ENCODE measurements at regions not wholly inside any gene's neighbourhood (a gene's known extent, or its start where the extent isn't known, plus 50 kb on each side); places are given as distances from the start of the nearest gene placed in this dataset.

DNA sequence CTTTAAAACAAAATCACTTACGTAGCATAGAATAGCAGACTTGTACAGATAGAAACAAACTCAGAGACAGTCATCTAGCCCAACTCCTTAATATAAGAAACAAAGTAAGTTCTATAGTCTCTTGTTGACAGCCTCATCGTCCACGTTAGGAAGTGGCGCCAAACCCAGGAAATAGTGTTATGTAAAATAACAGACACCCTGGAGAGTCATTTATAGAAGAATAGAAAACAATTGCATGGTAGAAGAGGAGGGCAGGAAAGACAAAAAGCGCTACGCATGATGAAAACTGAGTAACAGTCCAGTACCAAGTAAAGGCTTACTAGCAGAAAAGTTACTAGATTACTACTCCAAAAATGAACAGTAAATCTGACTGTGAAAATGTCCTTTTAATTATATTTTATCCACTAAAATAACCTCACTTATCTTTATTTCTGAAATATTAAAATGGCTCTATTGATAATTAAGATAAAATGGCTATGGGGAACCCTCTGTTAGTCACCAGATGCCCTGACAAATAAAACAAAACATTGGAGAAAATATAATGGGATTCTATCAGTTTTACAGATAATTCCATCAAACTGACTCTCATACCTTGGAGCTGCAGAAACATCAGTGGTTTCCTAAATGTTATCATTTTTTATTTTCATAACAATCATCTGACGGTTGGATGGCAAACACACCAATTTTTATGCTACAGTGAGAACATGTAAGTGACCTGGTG, 434.0 kb upstream of the C9orf72 start:
- no peak for DNase-seq (ENCODE audit: low read depth in 2 of 2)

GRCh38 chr9:28014212-28014611, 440.9 kb upstream of the C9orf72 start:
- DNase-seq (ENCODE audit: low read depth in 2 of 2): no peak

DNA sequence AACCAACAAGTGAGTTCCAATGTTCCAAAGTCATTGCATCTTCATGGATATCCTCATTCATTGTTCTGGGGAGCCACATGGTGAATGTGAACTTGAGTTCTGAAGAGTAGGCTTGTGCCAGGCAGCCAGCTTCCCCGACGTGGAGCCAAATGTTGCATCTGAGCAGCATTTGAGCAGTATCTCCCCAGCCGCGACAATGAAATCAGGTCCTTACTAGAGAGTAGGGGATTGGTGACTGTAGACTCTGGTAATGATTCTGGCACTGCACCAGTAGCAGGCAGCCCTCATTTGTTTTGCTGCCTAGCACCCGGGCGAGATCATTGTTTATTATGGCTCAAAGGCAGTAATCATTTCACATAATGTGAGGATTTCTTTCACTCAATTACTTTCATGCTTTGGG, 451.4 kb upstream of the C9orf72 start:
- no peak for DNase-seq (ENCODE audit: low read depth in 2 of 2)

- no peak for DNase-seq (ENCODE audit: low read depth in 2 of 2)
Observed at GRCh38 chr9:28025186-28025585, 451.9 kb upstream of the C9orf72 start.

GRCh38 chr9:28031521-28032267, 458.4 kb upstream of the C9orf72 start:
- no peak for DNase-seq (ENCODE audit: low read depth in 2 of 2)

GRCh38 chr9:28032268-28032590, 458.9 kb upstream of the C9orf72 start:
- no peak for DNase-seq (ENCODE audit: low read depth in 2 of 2)

DNA sequence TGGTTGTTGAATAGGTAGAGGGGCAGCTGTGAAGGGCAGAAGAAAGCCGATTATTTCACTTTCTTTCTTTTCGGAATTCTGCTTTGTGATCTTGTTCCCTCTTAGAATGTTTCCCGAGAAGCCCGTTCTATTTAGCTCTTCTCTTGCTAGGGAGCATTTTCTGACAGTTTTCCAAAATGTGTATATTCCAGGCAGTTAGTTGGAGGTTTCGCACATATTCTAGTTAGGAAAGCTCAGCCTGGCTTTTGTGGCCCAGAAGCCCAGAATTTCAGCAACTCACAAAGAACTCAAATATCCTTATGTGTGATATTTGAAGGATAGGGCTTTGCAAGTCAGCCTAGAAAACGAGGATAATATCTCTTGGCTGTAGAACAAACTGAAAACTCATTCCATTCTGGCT, 461.0 kb upstream of the C9orf72 start:
- DNase-seq (ENCODE audit: low read depth in 2 of 2): no peak

DNA sequence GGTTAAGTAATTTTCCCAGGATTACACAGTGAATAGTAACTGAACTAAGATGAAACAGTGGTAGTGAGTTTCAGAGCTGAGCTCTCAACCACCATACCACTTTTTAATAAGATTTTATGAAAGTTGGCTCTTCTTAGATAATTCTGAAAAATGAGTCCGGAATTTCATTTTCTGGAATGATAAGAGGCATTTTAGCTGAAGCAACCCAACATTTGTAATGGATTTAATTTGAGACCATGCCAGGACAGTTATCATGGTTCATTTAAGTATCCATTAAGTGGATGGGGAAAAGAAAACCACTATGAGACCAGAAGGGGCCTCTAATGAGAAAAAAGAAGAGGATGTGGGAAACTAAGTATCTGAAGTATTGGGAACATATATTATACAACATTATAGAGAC, 464.7 kb upstream of the C9orf72 start:
- DNase-seq (ENCODE audit: low read depth in 2 of 2): no peak

DNA sequence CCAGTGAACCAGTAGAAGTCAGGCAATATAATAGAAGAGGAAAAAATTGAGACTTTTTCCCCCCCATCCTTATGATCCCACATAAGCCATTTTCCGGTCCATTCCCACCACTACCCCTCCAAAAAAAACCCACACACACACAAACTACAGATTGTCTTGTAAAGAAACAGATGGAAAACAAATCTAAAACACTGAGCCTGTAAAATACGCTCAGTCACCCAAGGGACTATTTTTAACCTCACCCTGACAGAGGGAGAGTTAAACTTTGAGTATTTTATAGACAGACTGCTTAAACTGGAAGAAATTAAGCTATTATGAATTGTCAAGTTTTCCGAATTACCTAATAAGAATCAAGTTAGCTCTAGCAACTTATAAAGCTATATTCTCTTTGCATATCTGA, 471.8 kb upstream of the C9orf72 start:
- DNase-seq (ENCODE audit: low read depth in 2 of 2): no peak

DNA sequence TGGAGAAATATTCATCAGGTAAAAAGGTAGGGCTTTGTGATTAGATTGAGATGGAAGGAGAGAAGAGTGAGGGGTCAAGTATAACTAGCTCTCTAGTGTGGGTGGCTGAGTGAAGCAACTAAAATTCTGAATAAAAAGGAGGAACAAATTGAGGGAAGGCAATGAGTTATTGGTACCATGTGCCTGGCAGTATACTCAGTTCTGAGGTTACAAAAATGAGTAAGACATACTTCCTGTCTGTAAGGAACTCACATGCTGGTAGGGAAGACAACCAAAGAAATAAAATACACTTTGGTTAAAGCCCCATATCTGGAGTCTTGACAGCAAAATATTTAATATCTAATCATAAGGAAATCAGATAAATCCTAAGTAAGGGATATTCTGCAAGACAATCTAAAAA, 476.8 kb upstream of the C9orf72 start:
- no peak for DNase-seq (ENCODE audit: low read depth in 2 of 2)

DNA sequence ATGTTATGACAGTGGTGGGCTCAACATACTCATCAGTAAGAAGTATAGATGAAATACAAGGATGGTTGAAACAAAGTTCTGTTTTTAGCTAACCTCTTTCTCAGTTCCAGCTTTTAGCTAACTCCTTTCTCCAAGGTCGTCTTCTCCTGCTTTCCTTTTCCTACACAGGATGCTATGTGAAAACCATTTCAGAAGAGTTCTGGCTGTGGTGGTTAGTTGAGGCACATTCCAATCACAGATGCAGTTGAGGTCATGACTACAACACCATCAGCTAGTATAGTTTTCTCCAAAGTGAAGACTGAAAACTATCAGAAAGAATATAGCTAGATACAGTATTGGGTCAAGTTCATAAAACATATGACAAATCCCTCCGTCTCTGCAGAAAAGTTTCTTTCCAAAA, 477.7 kb upstream of the C9orf72 start:
- no peak for DNase-seq (ENCODE audit: low read depth in 2 of 2)

DNA sequence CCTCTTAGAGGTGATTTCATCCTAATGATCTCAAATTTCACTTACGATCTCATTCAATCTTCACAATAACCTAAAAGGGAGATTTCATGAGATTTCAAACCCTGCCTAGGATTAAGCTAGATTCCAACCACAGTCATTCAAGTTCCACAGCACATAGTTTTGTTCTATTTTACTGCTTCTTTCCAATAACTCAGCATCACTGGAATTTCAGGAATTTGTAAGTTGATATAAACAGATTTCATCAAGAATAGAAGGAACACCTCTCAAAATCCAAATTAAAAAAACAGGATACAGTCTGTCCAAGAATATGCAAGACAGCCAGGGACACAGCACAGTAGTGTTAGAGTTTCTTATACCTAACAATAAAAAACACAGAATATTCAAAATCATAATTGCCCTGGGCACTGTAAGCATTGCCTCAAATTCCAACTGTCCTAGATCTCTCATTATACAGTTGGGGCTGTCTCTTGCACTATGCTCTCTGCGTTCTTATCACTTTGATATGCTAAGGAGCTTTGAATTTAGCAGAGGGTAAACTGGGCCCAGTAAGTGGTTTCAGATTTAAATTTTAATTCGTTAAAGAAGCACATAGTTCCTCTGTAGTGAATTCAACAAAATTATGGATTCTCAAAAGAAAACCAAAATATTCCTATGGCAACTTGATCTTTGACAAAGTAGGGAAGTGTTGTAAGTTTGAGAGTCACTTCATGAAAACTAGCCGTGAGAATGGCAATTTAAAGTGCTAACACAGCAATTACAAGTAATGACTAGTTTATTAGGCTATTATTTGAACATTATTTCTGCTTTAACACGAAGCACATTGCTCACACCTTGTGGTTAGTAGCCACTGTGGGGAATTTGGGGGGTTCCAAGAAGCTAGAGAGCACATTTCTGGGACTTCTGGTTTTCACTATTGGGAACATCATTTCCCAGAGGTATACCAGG, 478.6 kb upstream of the C9orf72 start:
- no peak for DNase-seq (ENCODE audit: low read depth in 2 of 2)

GRCh38 chr9:28053096-28053777, 480.0 kb upstream of the C9orf72 start:
- no peak for DNase-seq (ENCODE audit: low read depth in 2 of 2)

DNA sequence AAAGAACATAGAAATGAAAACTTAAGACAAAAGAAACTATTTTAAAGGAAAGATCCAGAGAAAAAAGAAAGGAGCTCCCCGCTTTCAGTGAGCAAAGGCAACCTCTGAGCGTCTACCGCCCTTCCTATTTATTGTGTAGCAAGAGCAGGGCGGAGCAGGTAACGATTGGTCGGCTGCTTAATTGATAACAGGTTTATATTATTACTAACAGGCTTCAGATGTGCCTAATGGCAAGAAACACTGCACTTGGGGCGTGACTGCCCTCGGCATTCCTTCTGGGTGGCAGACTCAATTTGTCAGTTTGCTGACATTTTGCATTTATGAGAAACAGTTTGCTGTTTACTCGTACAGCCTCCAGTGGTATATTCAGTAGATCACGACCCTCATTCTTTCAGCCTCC, 482.7 kb upstream of the C9orf72 start:
- no peak for DNase-seq (ENCODE audit: low read depth in 2 of 2)

- DNase-seq (ENCODE audit: low read depth in 2 of 2): no peak
Observed at GRCh38 chr9:28056466-28056865, 483.2 kb upstream of the C9orf72 start.

- DNase-seq (ENCODE audit: low read depth in 2 of 2): no peak
Observed at GRCh38 chr9:28059192-28059591, 485.9 kb upstream of the C9orf72 start.

GRCh38 chr9:28064241-28064815, 491.0 kb upstream of the C9orf72 start:
- DNase-seq (ENCODE audit: low read depth in 2 of 2): no peak

GRCh38 chr9:28073270-28073669, 500.0 kb upstream of the C9orf72 start:
- DNase-seq (ENCODE audit: low read depth in 2 of 2): no peak

DNA sequence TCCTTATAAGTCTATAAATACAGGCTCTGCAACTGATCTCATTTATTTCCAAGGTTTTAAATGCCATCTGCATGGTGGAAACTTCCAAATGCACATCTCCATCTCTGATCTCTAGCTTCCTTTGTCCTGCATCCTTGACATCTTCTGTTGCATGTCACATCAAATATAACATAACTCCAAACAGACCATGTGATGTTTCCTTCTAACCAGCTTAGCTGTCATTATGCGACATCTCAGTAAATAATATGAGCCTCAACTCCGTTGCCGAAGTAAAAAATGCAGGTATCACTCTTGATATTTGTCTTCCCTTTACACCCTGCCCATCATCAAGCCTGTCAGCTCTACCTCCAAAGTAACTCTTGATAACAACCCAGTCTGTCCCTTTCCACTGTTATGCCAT, 506.4 kb upstream of the C9orf72 start:
- DNase-seq (ENCODE audit: low read depth in 2 of 2): no peak

DNA sequence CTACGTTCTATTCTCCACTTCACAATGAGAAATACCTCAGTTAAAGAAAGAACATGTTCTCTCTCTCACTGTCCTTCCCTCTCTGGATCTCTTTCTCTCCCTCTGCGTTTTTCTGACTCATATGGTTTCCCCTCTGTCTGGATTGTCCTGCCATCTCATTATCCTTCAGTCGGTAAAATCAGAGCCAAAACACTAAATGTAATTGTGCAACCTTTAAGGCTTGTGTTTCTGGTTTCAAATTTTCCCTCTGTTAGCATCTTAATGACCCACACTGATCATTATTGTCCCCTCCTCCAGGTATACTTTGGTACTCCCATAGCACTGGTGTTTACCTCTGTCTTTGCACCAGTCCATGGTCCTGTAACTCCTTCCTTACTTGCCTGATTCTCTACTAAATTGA, 509.4 kb upstream of the C9orf72 start:
- DNase-seq (ENCODE audit: low read depth in 2 of 2): no peak

- no peak for DNase-seq (ENCODE audit: low read depth in 2 of 2)
Observed at GRCh38 chr9:28086881-28087280, 513.6 kb upstream of the C9orf72 start.

Data from stimulated activated CD4-positive, alpha-beta T cell treated with anti-CD3 and anti-CD28 coated beads, Interleukin-12 subunit alpha, Interleukin-12 subunit beta, amount 100 ng/mL, for 24 hours (primary cell).